ENCODE measurements at regions not wholly inside any gene's neighbourhood (a gene's known extent, or its start where the extent isn't known, plus 50 kb on each side); places are given as distances from the start of the nearest gene placed in this dataset.

- DNase-seq, result no peak
Measured at GRCh38 chr1:2890221-2890850, 88.8 kb upstream of the TTC34 start.

DNA sequence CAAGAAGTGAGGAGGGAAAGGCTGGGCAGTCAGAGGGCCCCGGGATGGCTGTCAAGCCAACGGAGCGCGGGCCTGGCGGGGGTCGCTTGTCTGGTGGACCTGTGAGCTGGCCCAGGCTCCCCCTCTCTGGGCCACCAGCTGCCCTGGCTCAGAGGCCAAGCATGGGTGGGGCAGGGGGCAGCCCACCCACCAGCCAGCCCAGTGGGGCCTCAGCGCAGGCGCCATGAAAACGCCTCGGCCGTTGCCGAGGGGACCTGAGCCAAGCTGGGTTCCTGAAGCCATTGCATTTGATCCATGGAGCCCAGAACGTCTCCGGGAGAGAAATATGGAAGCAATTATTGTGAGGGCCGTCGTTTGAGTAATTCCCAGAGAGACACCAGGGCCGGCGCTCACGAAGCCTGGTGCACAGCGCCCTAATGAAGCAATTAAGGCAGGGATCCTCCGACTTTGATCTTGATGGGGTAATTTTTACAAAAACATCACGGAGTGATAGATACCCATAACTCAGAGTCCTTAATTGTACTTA, 90.5 kb upstream of the TTC34 start:
- DNase-seq, result no peak

- no peak for DNase-seq
Measured at GRCh38 chr1:2893473-2894120, 92.1 kb upstream of the TTC34 start.

DNA sequence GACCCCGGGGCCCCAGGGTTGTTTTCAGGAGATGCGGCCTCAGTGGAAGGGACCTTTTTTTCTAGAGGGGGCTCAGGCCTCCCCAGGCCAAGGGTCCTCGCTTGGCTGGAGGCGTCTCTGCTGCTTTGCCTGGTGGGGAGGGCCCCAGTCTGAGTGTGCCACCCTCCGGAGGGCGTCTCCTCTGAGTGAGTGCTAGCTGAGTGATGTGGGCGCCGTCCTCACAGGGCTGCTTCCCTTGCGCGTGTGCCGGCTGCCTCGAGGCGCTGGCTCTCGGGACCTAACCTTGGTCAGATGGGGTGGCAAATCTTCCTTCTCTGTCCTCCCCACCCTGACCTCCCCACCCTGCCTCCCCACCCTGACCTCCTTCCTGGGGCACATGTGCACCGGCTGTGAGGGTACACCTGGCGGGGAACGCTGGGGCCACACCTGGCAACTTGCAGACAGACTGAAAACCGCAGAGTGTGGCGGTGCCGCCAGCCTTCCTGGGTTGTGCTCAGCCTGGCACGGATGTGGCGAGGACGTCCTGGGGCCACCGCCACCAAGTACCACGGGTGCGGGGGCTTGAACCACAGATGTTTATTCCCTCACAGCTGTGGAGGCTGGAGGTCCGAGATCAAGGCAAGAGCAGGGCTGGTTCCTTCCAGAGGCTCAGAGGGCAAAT, 93.0 kb upstream of the TTC34 start:
- DNase-seq, result peak in 5 of 6 experiments; percentile 9 to 65 (median 31)

- DNase-seq, result no peak
Measured at GRCh38 chr1:2896824-2897223, 95.3 kb upstream of the TTC34 start.

- no peak for DNase-seq
Measured at GRCh38 chr1:2903226-2903625, 101.7 kb upstream of the TTC34 start.

GRCh38 chr1:2904191-2904590, 102.7 kb upstream of the TTC34 start:
- DNase-seq, result no peak

GRCh38 chr1:2905356-2905755, 103.9 kb upstream of the TTC34 start:
- no peak for DNase-seq

- no peak for DNase-seq
Measured at GRCh38 chr1:2906085-2906484, 104.6 kb upstream of the TTC34 start.

DNA sequence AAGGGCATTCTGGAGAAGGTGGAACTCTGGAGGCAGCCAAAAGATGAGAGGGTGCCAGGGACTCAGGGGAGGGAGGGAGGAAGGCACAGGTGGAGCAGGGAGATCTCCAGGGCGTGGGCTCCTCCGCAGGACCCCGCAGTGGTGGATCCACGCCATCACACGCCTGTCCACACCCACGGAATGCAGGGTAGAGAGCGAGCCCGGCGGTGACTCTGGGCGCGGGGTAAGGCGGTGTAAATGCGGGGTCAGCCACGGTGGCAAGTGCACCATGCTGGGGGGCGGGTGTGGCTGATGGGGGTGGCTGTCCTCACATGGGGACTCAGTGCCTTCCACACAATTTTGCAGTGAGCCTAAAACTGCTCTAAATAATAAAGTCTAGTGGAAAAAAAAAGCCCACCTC, 105.1 kb upstream of the TTC34 start:
- no peak for DNase-seq

GRCh38 chr1:2907051-2907450, 105.6 kb upstream of the TTC34 start:
- no peak for DNase-seq

GRCh38 chr1:2908081-2908480, 106.6 kb upstream of the TTC34 start:
- no peak for DNase-seq

DNA sequence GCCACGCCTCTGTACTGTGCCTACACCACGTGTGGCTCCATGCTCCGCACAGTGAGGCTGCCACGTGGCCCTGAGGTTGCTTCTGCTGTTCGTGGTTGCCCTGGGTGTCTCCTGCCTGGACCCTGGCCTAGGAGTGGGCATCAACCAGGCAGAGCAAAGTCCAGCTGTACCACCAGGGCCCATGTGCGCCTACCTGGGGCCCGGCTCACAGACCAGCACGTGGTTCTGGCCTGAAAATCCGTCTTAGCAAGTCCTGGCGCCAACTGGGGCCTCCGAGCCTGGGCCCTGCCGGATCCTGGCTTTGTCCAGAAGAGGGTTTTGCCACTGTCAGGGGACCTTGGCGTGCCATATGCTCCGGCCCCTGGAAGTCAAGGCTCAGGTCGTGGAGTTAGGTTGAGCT, 107.1 kb upstream of the TTC34 start:
- DNase-seq, result no peak

- DNase-seq, result no peak
Measured at GRCh38 chr1:2909797-2910196, 108.3 kb upstream of the TTC34 start.

DNA sequence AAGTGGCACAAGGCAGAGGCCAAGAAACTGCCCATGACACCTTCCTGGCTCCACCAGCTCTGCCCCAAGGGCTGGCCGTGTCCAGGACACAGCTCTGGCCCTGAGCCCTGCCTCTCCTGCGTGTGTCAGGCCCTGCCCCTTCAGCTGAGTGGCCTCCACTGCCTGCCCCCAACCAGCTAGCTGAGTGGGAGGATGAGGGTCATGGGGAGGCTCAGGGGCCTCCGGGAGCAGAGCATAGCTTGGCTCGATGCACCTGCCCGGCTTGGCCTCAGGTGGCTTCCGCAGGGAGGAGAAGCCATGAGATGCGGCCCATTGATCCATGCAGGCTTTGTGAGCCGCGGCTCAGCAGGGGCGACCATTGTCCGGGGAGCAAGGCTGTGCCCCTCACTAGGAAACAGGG, 108.7 kb upstream of the TTC34 start:
- DNase-seq, result no peak

DNA sequence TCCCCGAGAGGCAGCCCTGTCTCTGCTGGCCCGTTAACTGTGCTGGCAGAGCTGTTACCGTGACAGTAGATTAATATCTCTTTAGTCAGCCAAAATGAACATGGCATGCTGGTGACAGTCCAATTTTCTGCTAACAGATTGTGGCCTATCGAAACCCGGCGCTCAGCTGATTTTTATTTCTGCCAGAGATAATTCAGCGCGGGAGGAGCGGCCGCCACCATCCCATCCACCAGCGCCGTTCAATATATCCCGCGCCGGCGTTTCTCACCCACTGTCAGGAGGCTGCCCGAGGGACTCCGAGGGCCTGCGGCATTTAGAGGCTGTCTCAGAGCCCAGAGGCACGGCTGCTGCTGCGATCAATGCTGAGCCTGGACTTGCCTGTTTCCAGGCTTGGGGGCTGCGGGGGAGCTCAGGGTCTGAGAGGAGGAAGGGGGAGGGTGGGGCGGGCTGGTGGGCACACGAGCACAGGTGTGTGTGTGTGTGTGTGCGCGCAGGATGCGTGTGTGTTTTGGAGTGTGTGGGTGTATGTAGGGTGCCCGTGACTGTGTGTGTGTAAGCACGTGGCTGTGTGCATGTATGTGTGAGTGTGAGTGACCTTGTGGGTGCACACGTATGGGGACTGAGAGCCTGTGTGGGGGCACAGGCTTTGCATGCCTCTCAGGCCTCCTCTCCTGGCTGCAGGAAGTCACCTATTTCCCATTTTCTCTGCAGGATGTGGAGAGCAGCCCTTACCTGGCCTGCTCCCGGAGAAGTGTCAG, 109.7 kb upstream of the ACTRT2 start:
- no peak for DNase-seq

DNA sequence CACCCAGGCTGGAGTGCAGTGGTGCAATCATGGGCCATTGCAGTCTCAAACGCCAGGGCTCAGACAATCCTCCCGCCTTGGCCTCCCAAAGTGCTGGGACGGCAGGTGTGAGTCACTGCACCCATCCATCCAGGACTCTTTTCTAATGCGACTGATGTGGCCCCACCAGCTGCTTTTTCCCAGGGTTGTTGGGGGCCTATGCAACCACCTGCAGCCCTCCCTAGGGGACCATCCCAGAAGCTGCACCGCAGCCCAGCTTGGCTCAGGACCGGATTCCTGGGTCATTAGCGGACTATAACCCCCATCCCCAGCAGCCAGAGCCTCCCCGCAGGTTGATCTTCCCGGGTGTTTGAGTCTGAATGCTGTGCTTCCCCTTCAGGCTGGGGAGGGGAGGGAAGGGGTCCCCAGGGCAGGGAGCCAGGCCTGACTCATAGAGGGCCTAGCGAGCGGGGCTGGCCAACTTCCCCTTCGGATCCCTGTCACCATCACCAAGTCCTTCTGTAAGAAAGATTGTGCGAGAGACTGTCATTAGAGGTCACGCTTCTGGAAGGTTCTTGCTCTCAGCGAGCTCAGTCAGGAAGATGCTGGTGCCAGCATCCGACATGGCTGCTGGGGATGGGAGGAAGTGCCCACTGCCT, 108.7 kb upstream of the ACTRT2 start:
- DNase-seq, result no peak

DNA sequence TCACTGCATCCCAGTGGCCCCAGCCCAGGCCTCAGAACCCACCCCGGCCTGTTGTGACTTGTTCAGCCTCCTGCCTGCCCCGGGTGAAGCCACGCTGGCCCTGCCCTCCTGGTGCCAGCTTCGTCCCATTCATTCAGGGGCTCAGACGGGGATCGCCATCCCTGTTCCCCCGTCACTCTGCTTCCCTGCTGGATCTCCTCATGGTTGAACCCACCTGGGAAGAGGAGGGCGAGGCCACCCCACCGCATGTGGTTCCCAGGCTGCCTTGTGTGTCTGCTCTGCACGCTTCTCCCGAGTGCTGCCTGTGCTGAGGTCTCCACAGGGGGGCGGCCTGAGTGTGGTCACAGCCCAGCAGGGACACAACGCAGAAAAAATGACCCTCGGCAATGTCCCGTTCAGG, 108.2 kb upstream of the ACTRT2 start:
- no peak for DNase-seq

- no peak for DNase-seq
Measured at GRCh38 chr1:2914702-2915101, 106.6 kb upstream of the ACTRT2 start.

GRCh38 chr1:2916153-2916552, 105.1 kb upstream of the ACTRT2 start:
- no peak for DNase-seq

GRCh38 chr1:2916706-2917105, 104.6 kb upstream of the ACTRT2 start:
- no peak for DNase-seq

- no peak for DNase-seq
Measured at GRCh38 chr1:2917284-2917683, 104.0 kb upstream of the ACTRT2 start.

- no peak for DNase-seq
Measured at GRCh38 chr1:2918441-2918840, 102.8 kb upstream of the ACTRT2 start.
